GM23248 (cell line): ENCODE measurements at regions not wholly inside any gene's neighbourhood (a gene's known extent, or its start where the extent isn't known, plus 50 kb on each side); places are given as distances from the start of the nearest gene placed in this dataset.

Experiments
- EZH2 ChIP-seq: fragments of 200-600 bp; sonication (generic); IDR thresholded peaks from 2 replicates; pipeline ENCODE4 v1.6.1; 2018; ENCODE audit warnings: antibody characterized with exemption, mild to moderate bottlenecking; ENCODE audit not compliant: insufficient read depth, poor library complexity, severe bottlenecking
- EZH2phosphoT487 ChIP-seq: fragments of 200-600 bp; sonication (generic); IDR thresholded peaks from 2 replicates; pipeline ENCODE4 v1.6.1; 2018; ENCODE audit warnings: antibody characterized with exemption, moderate library complexity, mild to moderate bottlenecking, low read depth; ENCODE audit not compliant: insufficient read depth

GRCh38 chr13:24050796-24051715 is 109.5 kb upstream of the SPATA13 start:
- no peak for TF ChIP-seq EZH2
- no peak for TF ChIP-seq EZH2phosphoT487
